ENCODE measurements at regions not wholly inside any gene's neighbourhood (a gene's known extent, or its start where the extent isn't known, plus 50 kb on each side); places are given as distances from the start of the nearest gene placed in this dataset.

- TF ChIP-seq POLR2A (IDR thresholded peaks at IDR 0.05; ENCODE audit: low read depth, low read length) (no peak), POU2F2 (IDR thresholded peaks at IDR 0.05; ENCODE audit: low read depth, low read length) (no peak), POLR2AphosphoS5 (IDR thresholded peaks at IDR 0.05; ENCODE audit: low read depth, low read length) (no peak), SPI1 (IDR thresholded peaks at IDR 0.05; ENCODE audit: low read depth, low read length) (no peak)
Observed at GRCh38 chr6:19525673-19526072, 311.5 kb upstream of the ID4 start.
